ENCODE measurements at regions not wholly inside any gene's neighbourhood (a gene's known extent, or its start where the extent isn't known, plus 50 kb on each side); places are given as distances from the start of the nearest gene placed in this dataset.

DNA sequence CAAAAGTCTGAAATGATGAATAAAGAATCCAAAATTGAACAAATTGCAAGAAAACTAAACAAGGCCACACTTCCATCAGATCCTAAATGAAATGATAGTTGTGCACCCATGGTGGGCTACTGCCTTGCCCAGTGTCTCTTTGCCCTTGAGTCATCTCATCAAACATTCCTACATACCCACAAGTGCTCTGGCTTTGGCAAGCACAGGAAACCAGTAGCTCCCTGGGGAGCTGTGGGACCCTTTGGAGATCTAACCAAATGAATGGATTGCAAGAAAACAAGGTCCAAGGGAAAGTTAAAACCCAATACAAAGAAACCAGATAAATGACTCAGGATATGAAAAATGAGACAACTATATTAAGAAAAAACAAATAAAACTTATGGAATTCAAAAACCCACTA, 129.8 kb upstream of the TMEM229A start:
- no peak overlapping the region for H2AK5ac ChIP-seq (ENCODE audit: low read depth, low read length)
- H3K14ac ChIP-seq (ENCODE audit: insufficient read length) = no peak overlapping the region
- no peak overlapping the region for H3K4me3 ChIP-seq (ENCODE audit: extremely low read depth in 1 of 4, insufficient read depth in 2 of 4, low read depth in 3 of 4, low read length in 4 of 4)
- H3K9ac ChIP-seq (replicated peaks in 1 of 4; ENCODE audit: extremely low read depth in 1 of 4, low read depth in 3 of 4, low read length in 3 of 4) = no peak overlapping the region
- TF ChIP-seq KDM5A (IDR thresholded peaks at IDR 0.05; ENCODE audit: low read length) = no peak
- no peak for TF ChIP-seq GABPA (IDR thresholded peaks at IDR 0.05; ENCODE audit: borderline replicate concordance, insufficient read depth, low read length)
- TF ChIP-seq RFX5 (IDR thresholded peaks at IDR 0.05; ENCODE audit: borderline replicate concordance, low read depth, low read length) = no peak
- no peak for TF ChIP-seq RNF2 (IDR thresholded peaks at IDR 0.05; ENCODE audit: borderline replicate concordance, low read depth, low read length, missing control alignments, poor library complexity, severe bottlenecking)
- TF ChIP-seq PHF8 (conservative IDR thresholded peaks at IDR 0.05; ENCODE audit: low read depth, low read length) = no peak
- TF ChIP-seq SIX5 (IDR thresholded peaks at IDR 0.05; ENCODE audit: low read depth, low read length) = no peak
- no peak for TF ChIP-seq TAF7 (optimal IDR thresholded peaks at IDR 0.05; ENCODE audit: borderline replicate concordance, low read depth, low read length)
- TF ChIP-seq ZNF274 (IDR thresholded peaks at IDR 0.05; ENCODE audit: borderline replicate concordance, extremely low read depth, low read length) = no peak
- TF ChIP-seq EP300 (IDR thresholded peaks at IDR 0.05; ENCODE audit: borderline replicate concordance in 1 of 2, low read depth in 2 of 2, low read length in 2 of 2) = no peak
- no peak for TF ChIP-seq SIRT6 (IDR thresholded peaks at IDR 0.05; ENCODE audit: low read length)
- TF ChIP-seq E2F6 (IDR thresholded peaks at IDR 0.05) = no peak
- no peak for TF ChIP-seq KDM4A (IDR thresholded peaks at IDR 0.05; ENCODE audit: low read depth, low read length, severe bottlenecking)
- no peak for TF ChIP-seq CBX8 (IDR thresholded peaks at IDR 0.05; ENCODE audit: borderline replicate concordance, low read depth, low read length)
- no peaks in the 10 kb centered on the region for H3K4me1 ChIP-seq (replicated peaks in 1 of 4; ENCODE audit: control insufficient read depth in 3 of 4, insufficient read depth in 4 of 4, low read length in 3 of 4)
- no peak overlapping the region for H2BK15ac ChIP-seq (ENCODE audit: low read length)
- no peak overlapping the region for H3K23ac ChIP-seq (ENCODE audit: insufficient read length)
- no peak overlapping the region for H2AFZ ChIP-seq (ENCODE audit: low read length)
- H2BK120ac ChIP-seq (replicated peaks; ENCODE audit: low read depth, low read length) = no peak overlapping the region
- H3K27me3 ChIP-seq (replicated peaks in 1 of 4; ENCODE audit: control insufficient read depth in 3 of 4, extremely low read depth in 1 of 4, insufficient read depth in 3 of 4, low read length in 3 of 4) = no peaks in the 10 kb centered on the region
- no peak overlapping the region for H2BK20ac ChIP-seq (ENCODE audit: low read length)
- FAIRE-seq = no peak
- H2BK5ac ChIP-seq (ENCODE audit: low read depth, low read length) = no peak overlapping the region
- ChIA-PET POLR2A (ENCODE audit: partially characterized antibody) (no interaction called here), CTCF (ENCODE audit: partially characterized antibody) (interaction anchor here (1.0 to 1.2 kb wide), 2 partner anchors 9 to 113 kb away, joined by 3 to 4 read pairs; no protein-coding TSS in a partner anchor)
- H4K20me1 ChIP-seq (replicated peaks in 1 of 2; ENCODE audit: control insufficient read depth in 1 of 2, insufficient read depth in 2 of 2, low read length in 2 of 2) = no peaks in the 10 kb centered on the region
- no peaks in the 10 kb centered on the region for H3K79me2 ChIP-seq (ENCODE audit: control insufficient read depth in 1 of 2, insufficient read depth in 2 of 2, low read length in 2 of 2)
- H3K4me2 ChIP-seq (ENCODE audit: insufficient read depth in 1 of 2, low read depth in 2 of 2, low read length in 2 of 2) = no peak overlapping the region
- H3K4ac ChIP-seq (replicated peaks; ENCODE audit: insufficient read length, low read depth, low read length) = no peak overlapping the region
- no peak overlapping the region for H3K18ac ChIP-seq (ENCODE audit: extremely low read depth, low read length)
- no peak overlapping the region for H2BK12ac ChIP-seq (ENCODE audit: low read depth, low read length)
- no peak overlapping the region for H4K8ac ChIP-seq (ENCODE audit: extremely low read depth, insufficient read depth, low read length)
- H4K91ac ChIP-seq (replicated peaks; ENCODE audit: insufficient read length, low read length) = no peak overlapping the region
- no peaks in the 10 kb centered on the region for H3K36me3 ChIP-seq (ENCODE audit: control insufficient read depth in 2 of 4, insufficient read depth in 4 of 4, low read length in 3 of 4)
- H3K79me1 ChIP-seq (ENCODE audit: low read depth, low read length) = no peaks in the 10 kb centered on the region
- H3K56ac ChIP-seq (replicated peaks; ENCODE audit: insufficient read length, low read depth, low read length) = no peak overlapping the region
- DNase-seq (ENCODE audit: low read depth in 1 of 2, low spot score in 2 of 2) = no peak
- H3K23me2 ChIP-seq (ENCODE audit: low read depth, low read length) = no peaks in the 10 kb centered on the region
- no peaks in the 10 kb centered on the region for H3K9me3 ChIP-seq (ENCODE audit: insufficient read depth in 2 of 2, low read depth in 1 of 2, low read length in 1 of 2)
- no peak overlapping the region for H4K5ac ChIP-seq (ENCODE audit: insufficient read length, low read depth, low read length)
- no peak overlapping the region for H3K27ac ChIP-seq (ENCODE audit: low read depth, low read length)
